Thyroid gland (tissue), 4 donors: ENCODE measurements at regions not wholly inside any gene's neighbourhood (a gene's known extent, or its start where the extent isn't known, plus 50 kb on each side); places are given as distances from the start of the nearest gene placed in this dataset.
A peak's percentile ranks its signal among the peaks of the same experiment; 100 is the strongest.

ENCODE experiments used
- DNase-seq, 2 donors: peaks; one replicate each; pipeline ENCODE4 v3.0.0-alpha.2; 2019
- H3K27ac ChIP-seq, 3 donors: fragments of 200-600 bp; sonication (generic); 1 replicate in 2 of 3; 2 replicates in 1 of 3; pipeline ENCODE4 v1.5.1; 2016 to 2019; ENCODE audit warnings: mild to moderate bottlenecking in 1 of 3, moderate library complexity in 1 of 3
- H3K27me3 ChIP-seq: fragments of 200-600 bp; sonication (generic); one replicate; pipeline ENCODE4 v1.5.1; 2019
- H3K36me3 ChIP-seq, 2 donors: fragments of 200-600 bp; sonication (generic); one replicate each; pipeline ENCODE4 v1.5.1; 2016 to 2019
- H3K4me1 ChIP-seq, 2 donors: fragments of 200-600 bp; sonication (generic); one replicate each; pipeline ENCODE4 v1.5.1; 2017 to 2019
- H3K4me3 ChIP-seq, 3 donors: fragments of 200-600 bp; sonication (generic); replicated peaks in 1 of 3; 1 replicate in 2 of 3; 2 replicates in 1 of 3; pipeline ENCODE4 v1.5.1; 2016; ENCODE audit warnings: mild to moderate bottlenecking in 1 of 3
- H3K9me3 ChIP-seq: fragments of 200-600 bp; sonication (generic); one replicate; pipeline ENCODE4 v1.5.1; 2017
- POLR2A ChIP-seq, 2 donors: fragments of 450-650 bp; IDR thresholded peaks; one replicate each; pipeline ENCODE4 v1.6.1; 2017; ENCODE audit warnings: antibody characterized with exemption in 2 of 2, mild to moderate bottlenecking in 2 of 2, moderate library complexity in 1 of 2
- WGBS, 2 donors: methylation state at CpG; one replicate each; pipeline ENCODE4 v1.1.5; 2017; 5-methylcytosine and 5-hydroxymethylcytosine counted together
- intact Hi-C: fragments of 100-400 bp; cut with DNase I; formaldehyde crosslinking; loops from one replicate; pipeline ENCODE4 v1.15.1; 2023
- TF ChIP-seq, protein P1 (sequence below), 6 experiments: fragments of 200-600 bp in 3 of 6; fragments of 450-650 bp in 3 of 6; sonication (generic) in 3 of 6; IDR thresholded peaks; one replicate each; pipeline ENCODE4 v1.5.1; 2016 to 2019; ENCODE audit warnings: antibody characterized with exemption in 6 of 6, mild to moderate bottlenecking in 2 of 6, inconsistent platforms in 1 of 6, moderate library complexity in 1 of 6

DNA sequence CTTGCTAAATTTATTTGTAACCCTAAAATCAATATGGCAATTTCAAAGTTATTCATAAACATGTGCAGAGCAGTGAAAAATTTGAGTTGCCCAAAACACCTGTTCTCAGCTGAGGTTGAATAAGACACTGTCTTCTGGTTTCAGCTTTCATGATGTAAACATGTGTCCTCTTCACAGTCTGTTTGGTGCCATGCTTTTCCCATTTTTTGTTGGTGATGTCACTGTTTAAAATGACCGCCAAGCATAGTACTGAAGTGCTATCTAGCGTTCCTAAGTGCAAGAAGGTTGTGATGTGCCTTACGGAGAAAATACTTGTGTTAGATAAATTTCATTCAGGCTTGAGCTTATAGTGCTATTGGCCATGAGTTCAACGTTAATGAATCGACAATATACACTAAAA lies 580.8 kb downstream of the ACTL7B start:
- intact Hi-C loops, result no loop called here
- WGBS, 2 donors, result 79 to 84% methylated on average over 5 of the region's 5 CpGs
- DNase-seq, result no peak

DNA sequence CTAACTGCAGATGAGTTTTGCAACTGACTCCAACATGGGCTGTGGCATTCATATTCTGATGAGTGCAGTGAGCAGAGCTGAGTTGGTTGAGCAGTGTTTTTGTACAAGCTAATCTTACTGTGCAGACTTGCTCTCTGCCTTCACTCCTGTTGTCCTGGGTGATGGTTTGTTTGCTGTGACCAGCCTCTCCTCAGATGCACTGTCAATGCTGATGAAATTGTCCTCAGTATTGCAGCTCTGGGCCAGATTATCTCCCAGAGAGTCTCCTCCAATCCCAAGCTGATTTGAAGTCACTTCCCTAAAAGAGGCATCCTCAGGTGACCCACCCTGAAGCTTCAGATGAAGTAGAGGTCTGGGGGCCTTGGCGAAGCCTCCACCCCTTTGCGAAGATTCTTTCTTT lies 581.8 kb downstream of the ACTL7B start:
- TF ChIP-seq POLR2A (IDR thresholded peaks at IDR 0.05), result no peak
- TF ChIP-seq, protein P1, sequence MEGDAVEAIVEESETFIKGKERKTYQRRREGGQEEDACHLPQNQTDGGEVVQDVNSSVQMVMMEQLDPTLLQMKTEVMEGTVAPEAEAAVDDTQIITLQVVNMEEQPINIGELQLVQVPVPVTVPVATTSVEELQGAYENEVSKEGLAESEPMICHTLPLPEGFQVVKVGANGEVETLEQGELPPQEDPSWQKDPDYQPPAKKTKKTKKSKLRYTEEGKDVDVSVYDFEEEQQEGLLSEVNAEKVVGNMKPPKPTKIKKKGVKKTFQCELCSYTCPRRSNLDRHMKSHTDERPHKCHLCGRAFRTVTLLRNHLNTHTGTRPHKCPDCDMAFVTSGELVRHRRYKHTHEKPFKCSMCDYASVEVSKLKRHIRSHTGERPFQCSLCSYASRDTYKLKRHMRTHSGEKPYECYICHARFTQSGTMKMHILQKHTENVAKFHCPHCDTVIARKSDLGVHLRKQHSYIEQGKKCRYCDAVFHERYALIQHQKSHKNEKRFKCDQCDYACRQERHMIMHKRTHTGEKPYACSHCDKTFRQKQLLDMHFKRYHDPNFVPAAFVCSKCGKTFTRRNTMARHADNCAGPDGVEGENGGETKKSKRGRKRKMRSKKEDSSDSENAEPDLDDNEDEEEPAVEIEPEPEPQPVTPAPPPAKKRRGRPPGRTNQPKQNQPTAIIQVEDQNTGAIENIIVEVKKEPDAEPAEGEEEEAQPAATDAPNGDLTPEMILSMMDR (IDR thresholded peaks at IDR 0.05), result no peak
- Histone ChIP-seq H3K27ac (no peak overlapping the region), H3K36me3 (no peaks in the 10 kb centered on the region), H3K27me3 (no peaks in the 10 kb centered on the region), H3K4me1 (peaks cover 7 to 10% of the 10 kb centered on the region in 2 donors), H3K4me3 (no peak overlapping the region), H3K9me3 (no peaks in the 10 kb centered on the region)
- intact Hi-C loops, result no loop called here
- WGBS, 2 donors, result 93 to 100% methylated on average over 2 of the region's 2 CpGs
- DNase-seq, result no peak

More for the DNA sequence above, 580.8 kb downstream of the ACTL7B start:
- H3K27me3 ChIP-seq, result no peaks in the 10 kb centered on the region
- no peaks in the 10 kb centered on the region for H3K36me3 ChIP-seq
- no peaks in the 10 kb centered on the region for H3K9me3 ChIP-seq
- H3K4me3 ChIP-seq, result no peak overlapping the region
- peaks cover 7 to 10% of the 10 kb centered on the region in 2 donors for H3K4me1 ChIP-seq
- no peak overlapping the region for H3K27ac ChIP-seq
- TF ChIP-seq POLR2A (IDR thresholded peaks at IDR 0.05), result no peak
- TF ChIP-seq, protein P1 (IDR thresholded peaks at IDR 0.05), result no peak

DNA sequence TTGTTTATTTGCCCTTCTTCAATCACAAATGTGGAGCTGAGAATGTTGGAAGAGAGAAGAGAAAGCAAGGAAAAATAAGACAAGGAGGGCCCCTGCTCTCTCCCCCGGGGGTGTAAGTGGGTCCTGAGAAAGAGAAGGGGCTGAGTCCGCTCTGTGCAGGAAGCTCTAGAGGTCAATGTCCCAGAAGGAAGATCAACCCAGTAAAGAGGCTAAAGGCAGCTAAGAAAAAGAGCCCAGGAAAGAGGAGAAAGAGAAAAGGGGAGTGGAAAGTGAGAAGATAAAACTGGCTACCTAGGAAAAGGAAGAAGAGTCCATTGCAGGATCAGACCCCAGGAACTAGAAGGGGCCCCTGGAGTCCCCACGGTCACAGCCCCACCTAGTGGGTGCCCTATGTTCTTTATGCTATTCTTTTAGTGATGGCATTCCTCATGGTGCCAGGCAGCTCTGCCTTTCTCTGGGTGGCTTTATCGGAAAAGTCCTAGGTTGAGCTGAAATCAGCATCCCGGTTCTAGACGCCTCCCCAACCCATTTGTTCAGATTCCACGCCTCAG lies 583.4 kb downstream of the ACTL7B start:
- Histone ChIP-seq H3K36me3 (no peaks in the 10 kb centered on the region), H3K4me3 (no peak overlapping the region), H3K27ac (peak overlapping the region in 1 of 3 donors; percentile 47), H3K27me3 (no peaks in the 10 kb centered on the region), H3K4me1 (peaks cover 7 to 10% of the 10 kb centered on the region in 2 donors), H3K9me3 (no peaks in the 10 kb centered on the region)
- DNase-seq, result peak; percentile 23 to 36
- 52 to 56% methylated on average over 7 of the region's 7 CpGs for WGBS, 2 donors
- TF ChIP-seq, protein P1 (IDR thresholded peaks at IDR 0.05), result peak in 4 of 6 experiments; percentile 24 to 45 (median 42)
- TF ChIP-seq POLR2A (IDR thresholded peaks at IDR 0.05), result no peak
- intact Hi-C loops, result no loop called here

DNA sequence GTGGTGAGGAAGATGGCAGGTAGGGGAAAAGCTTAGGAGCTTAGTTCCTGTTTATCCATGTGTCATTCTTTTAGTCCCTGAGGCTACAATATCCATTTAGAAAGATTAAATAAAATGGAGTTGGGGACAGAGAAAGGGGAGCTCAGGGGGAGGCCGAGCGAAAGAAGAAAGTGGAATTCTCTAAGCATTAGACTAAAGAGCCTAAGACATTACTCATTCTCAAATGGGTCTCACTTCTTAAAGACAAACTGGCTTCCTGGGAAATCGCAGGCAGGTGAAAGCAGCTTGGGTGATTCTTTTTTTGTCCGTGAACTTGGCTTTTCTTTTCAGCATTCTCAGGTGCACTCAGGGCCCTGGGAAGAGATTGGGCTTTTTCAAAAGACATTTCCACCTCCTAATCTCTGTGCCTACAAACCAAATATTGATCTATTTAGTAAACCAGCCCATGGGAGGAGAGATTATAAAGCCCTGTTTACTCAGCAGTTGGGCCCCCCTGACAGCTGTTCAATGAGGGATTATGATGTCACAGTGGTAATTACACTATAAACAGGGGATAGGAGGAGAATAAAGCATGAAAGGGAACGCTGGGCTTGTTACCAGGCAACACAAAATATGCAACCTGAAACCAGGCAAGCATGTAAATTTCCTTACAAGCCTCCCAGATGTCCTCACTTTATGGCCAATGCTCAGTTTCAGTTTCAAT lies 584.0 kb downstream of the ACTL7B start:
- Histone ChIP-seq H3K27me3 (no peaks in the 10 kb centered on the region), H3K9me3 (no peaks in the 10 kb centered on the region), H3K4me1 (peaks cover 7 to 10% of the 10 kb centered on the region in 2 donors), H3K36me3 (no peaks in the 10 kb centered on the region), H3K4me3 (no peak overlapping the region), H3K27ac (no peak overlapping the region)
- intact Hi-C loops, result no loop called here
- peak in 1 of 2 donors; percentile 6 for DNase-seq
- TF ChIP-seq, protein P1 (IDR thresholded peaks at IDR 0.05), result no peak
- WGBS, 2 donors, result 42 to 52% methylated on average over 5 of the region's 5 CpGs

DNA sequence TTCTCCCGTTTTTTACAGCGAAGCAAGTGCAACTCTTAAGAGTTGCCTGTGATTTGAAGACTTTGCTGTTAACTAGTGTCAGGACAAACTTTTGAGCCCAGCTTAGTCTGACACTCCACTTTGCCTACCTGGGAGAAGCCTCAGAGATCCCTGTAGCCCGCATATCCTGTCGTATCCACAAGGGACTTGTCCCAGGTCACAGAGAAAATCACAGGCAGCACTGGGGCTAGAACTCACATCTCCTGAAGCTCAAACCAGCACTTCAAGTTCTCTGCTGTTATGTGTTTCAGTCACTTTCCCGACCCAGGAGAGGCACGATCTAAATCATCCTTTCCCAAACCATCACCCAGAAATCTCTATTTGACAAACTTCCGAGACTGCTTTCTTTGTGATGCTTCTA lies 584.5 kb downstream of the ACTL7B start:
- Histone ChIP-seq H3K27me3 (no peaks in the 10 kb centered on the region), H3K9me3 (no peaks in the 10 kb centered on the region), H3K4me3 (no peak overlapping the region), H3K27ac (no peak overlapping the region), H3K36me3 (no peaks in the 10 kb centered on the region), H3K4me1 (peaks cover 7 to 10% of the 10 kb centered on the region in 2 donors)
- WGBS, 2 donors, result 78 to 83% methylated on average over 7 of the region's 7 CpGs
- DNase-seq, result no peak
- TF ChIP-seq, protein P1 (IDR thresholded peaks at IDR 0.05), result no peak
- TF ChIP-seq POLR2A (IDR thresholded peaks at IDR 0.05), result no peak
- intact Hi-C loops, result no loop called here
